Breast epithelium (tissue), 3 donors: ENCODE measurements at regions not wholly inside any gene's neighbourhood (a gene's known extent, or its start where the extent isn't known, plus 50 kb on each side); places are given as distances from the start of the nearest gene placed in this dataset.

Experiments used
- CTCF ChIP-seq, 3 donors: fragments of 450-650 bp; IDR thresholded peaks; one replicate each; pipeline ENCODE4 v1.5.1; 2016 to 2017; ENCODE audit warnings: antibody characterized with exemption in 3 of 3, mild to moderate bottlenecking in 3 of 3, moderate library complexity in 3 of 3
- POLR2A ChIP-seq: fragments of 450-650 bp; IDR thresholded peaks from one replicate; pipeline ENCODE4 v1.6.1; 2016; ENCODE audit warnings: antibody characterized with exemption, mild to moderate bottlenecking, moderate library complexity
- POLR2AphosphoS5 ChIP-seq, 3 donors: sonication (generic); formaldehyde crosslinking; IDR thresholded peaks; one replicate each; pipeline ENCODE4 v1.6.1; 2017; ENCODE audit warnings: antibody characterized with exemption in 3 of 3

GRCh38 chr3:176219970-176220369 lies 977.3 kb downstream of the TBL1XR1 start:
- TF ChIP-seq CTCF (IDR thresholded peaks at IDR 0.05) (no peak), POLR2AphosphoS5 (IDR thresholded peaks at IDR 0.05) (no peak), POLR2A (no peak)
